DND-41 (cell line): ENCODE measurements at regions not wholly inside any gene's neighbourhood (a gene's known extent, or its start where the extent isn't known, plus 50 kb on each side); places are given as distances from the start of the nearest gene placed in this dataset.
"Not testable (repeated sequence)": the region's sequence is repeated elsewhere in the genome, so short reads cannot be mapped to it uniquely, and the experiment has no call there.

Experiments
- ATAC-seq: fragments of 200-7000 bp; cut with Tn5 transposase; 3 replicates; pipeline ENCODE4 v1.9.1; 2021; ENCODE audit warnings: low read depth; ENCODE audit not compliant: insufficient read depth
- DNase-seq: peaks from one replicate; pipeline ENCODE4 v3.0.0-alpha.2; 2020
- H2AFZ ChIP-seq: 2 replicates; pipeline ENCODE4 v1.6.0; 2012; ENCODE audit warnings: low read depth, low read length
- H3K27ac ChIP-seq: 2 replicates; pipeline ENCODE4 v1.5.1; 2012; ENCODE audit warnings: low read length, inconsistent platforms
- H3K27me3 ChIP-seq: fragments of 200-600 bp; sonication (generic); 2 replicates; pipeline ENCODE4 v1.6.0; 2012; ENCODE audit warnings: low read length, mild to moderate bottlenecking, inconsistent platforms; ENCODE audit not compliant: insufficient read depth, poor library complexity
- H3K36me3 ChIP-seq: 2 replicates; pipeline ENCODE4 v1.5.1; 2012; ENCODE audit warnings: low read length, inconsistent platforms; ENCODE audit not compliant: insufficient read depth
- H3K4me1 ChIP-seq: 2 replicates; pipeline ENCODE4 v1.5.1; 2012; ENCODE audit warnings: mild to moderate bottlenecking, low read length; ENCODE audit not compliant: insufficient read depth
- H3K4me2 ChIP-seq: 2 replicates; pipeline ENCODE4 v1.6.0; 2012; ENCODE audit warnings: mild to moderate bottlenecking, moderate library complexity, low read length, inconsistent platforms; ENCODE audit not compliant: insufficient read depth
- H3K4me3 ChIP-seq, 2 experiments: fragments of 200-600 bp in 1 of 2; shearing (Covaris generic) in 1 of 2; 2 replicates each; pipeline ENCODE4 v1.5.1; 2012 to 2016; ENCODE audit warnings: inconsistent platforms in 2 of 2, low read length in 2 of 2, mild to moderate bottlenecking in 2 of 2, low read depth in 1 of 2, moderate library complexity in 1 of 2
- H3K79me2 ChIP-seq: 2 replicates; pipeline ENCODE4 v1.6.0; 2012; ENCODE audit warnings: low read length, inconsistent platforms; ENCODE audit not compliant: insufficient read depth
- H3K9ac ChIP-seq: 2 replicates; pipeline ENCODE4 v1.6.0; 2012; ENCODE audit warnings: low read depth, mild to moderate bottlenecking, inconsistent platforms, low read length, moderate library complexity
- H3K9me3 ChIP-seq: 2 replicates; pipeline ENCODE4 v1.5.1; 2012; ENCODE audit warnings: low read length, moderate library complexity, mild to moderate bottlenecking, inconsistent platforms; ENCODE audit not compliant: insufficient read depth, severe bottlenecking
- H4K20me1 ChIP-seq: 2 replicates; pipeline ENCODE4 v1.6.0; 2012; ENCODE audit warnings: low read length; ENCODE audit not compliant: insufficient read depth
- CTCF ChIP-seq: IDR thresholded peaks from 2 replicates; pipeline ENCODE4 v1.5.1; 2012; ENCODE audit warnings: borderline replicate concordance, low read length, moderate library complexity, mild to moderate bottlenecking; ENCODE audit not compliant: poor library complexity, severe bottlenecking; ENCODE audit errors: extremely low read depth
- EZH2 ChIP-seq: IDR thresholded peaks from 3 replicates; pipeline ENCODE4 v1.6.1; 2012; ENCODE audit warnings: borderline replicate concordance, low read depth, mild to moderate bottlenecking, moderate library complexity, low read length, inconsistent platforms; ENCODE audit not compliant: severe bottlenecking

GRCh38 chr11:100441086-100441485, 246.0 kb upstream of the ARHGAP42 start:
- no peak for ATAC-seq
- Histone ChIP-seq H3K4me3 (no peak overlapping the region), H2AFZ (no peak overlapping the region), H4K20me1 (no peaks in the 10 kb centered on the region), H3K27me3 (no peaks in the 10 kb centered on the region), H3K9ac (no peak overlapping the region), H3K4me2 (no peak overlapping the region), H3K27ac (no peak overlapping the region), H3K4me1 (no peaks in the 10 kb centered on the region), H3K79me2 (no peaks in the 10 kb centered on the region), H3K36me3 (no peaks in the 10 kb centered on the region), H3K9me3 (no peaks in the 10 kb centered on the region)
- no peak for DNase-seq
- TF ChIP-seq CTCF (no peak), EZH2 (no peak)

GRCh38 chr11:100442017-100442416, 245.1 kb upstream of the ARHGAP42 start:
- no peak overlapping the region for H3K27ac ChIP-seq
- H3K9ac ChIP-seq: no peak overlapping the region
- no peaks in the 10 kb centered on the region for H3K4me1 ChIP-seq
- H4K20me1 ChIP-seq: no peaks in the 10 kb centered on the region
- H3K9me3 ChIP-seq: no peaks in the 10 kb centered on the region
- H3K4me2 ChIP-seq: no peak overlapping the region
- DNase-seq: no peak
- H3K4me3 ChIP-seq: no peak overlapping the region
- no peak overlapping the region for H2AFZ ChIP-seq
- TF ChIP-seq CTCF (no peak), EZH2 (no peak)
- no peaks in the 10 kb centered on the region for H3K27me3 ChIP-seq
- H3K79me2 ChIP-seq: no peaks in the 10 kb centered on the region
- no peaks in the 10 kb centered on the region for H3K36me3 ChIP-seq
- no peak for ATAC-seq

GRCh38 chr11:100445231-100445735, 241.8 kb upstream of the ARHGAP42 start:
- DNase-seq (no peak), ATAC-seq (no peak)
- Histone ChIP-seq H3K27ac (no peak overlapping the region), H2AFZ (no peak overlapping the region), H3K9me3 (no peaks in the 10 kb centered on the region), H3K36me3 (no peaks in the 10 kb centered on the region), H3K79me2 (no peaks in the 10 kb centered on the region), H4K20me1 (no peaks in the 10 kb centered on the region), H3K9ac (no peak overlapping the region), H3K4me1 (no peaks in the 10 kb centered on the region), H3K4me3 (no peak overlapping the region), H3K4me2 (no peak overlapping the region), H3K27me3 (no peaks in the 10 kb centered on the region)
- TF ChIP-seq CTCF (no peak), EZH2 (no peak)

- H3K27ac ChIP-seq, DNase-seq, H3K36me3 ChIP-seq, H2AFZ ChIP-seq, H3K9ac ChIP-seq, H4K20me1 ChIP-seq, H3K79me2 ChIP-seq, H3K4me2 ChIP-seq, H3K9me3 ChIP-seq, H3K4me1 ChIP-seq, ATAC-seq, H3K27me3 ChIP-seq, H3K4me3 ChIP-seq: not testable (repeated sequence)
Measured at GRCh38 chr11:100451801-100452460, 235.2 kb upstream of the ARHGAP42 start.
